NCI-H2081 (cell line): ENCODE measurements at regions not wholly inside any gene's neighbourhood (a gene's known extent, or its start where the extent isn't known, plus 50 kb on each side); places are given as distances from the start of the nearest gene placed in this dataset.
A peak's percentile ranks its signal among the peaks of the same experiment; 100 is the strongest.
"Not testable (repeated sequence)": the region's sequence is repeated elsewhere in the genome, so short reads cannot be mapped to it uniquely, and the experiment has no call there.

Source experiments
- DNase-seq, 2 experiments: peaks; one replicate each; lab custom pipeline; 2025; lab: John Stamatoyannopoulos, UW

DNA sequence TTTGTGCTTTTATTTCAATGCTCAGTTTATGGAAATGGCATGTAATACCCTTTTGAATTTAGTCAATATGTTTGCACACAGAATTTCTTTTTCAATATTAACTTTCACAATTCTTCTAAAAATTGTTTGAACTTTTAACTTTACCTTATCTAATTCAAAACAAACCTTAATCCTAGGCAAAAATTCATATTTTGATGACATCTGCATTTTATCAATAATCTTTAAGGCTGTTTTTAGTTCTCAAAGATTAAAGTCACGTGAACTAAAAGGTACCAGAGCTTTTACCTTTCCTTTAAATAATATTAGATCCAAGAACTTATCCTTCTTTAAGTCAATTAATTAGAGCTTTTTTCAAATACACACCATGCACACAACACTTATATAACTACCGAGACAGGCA, 218.9 kb upstream of the NCAM2 start:
- DNase-seq = no peak

DNA sequence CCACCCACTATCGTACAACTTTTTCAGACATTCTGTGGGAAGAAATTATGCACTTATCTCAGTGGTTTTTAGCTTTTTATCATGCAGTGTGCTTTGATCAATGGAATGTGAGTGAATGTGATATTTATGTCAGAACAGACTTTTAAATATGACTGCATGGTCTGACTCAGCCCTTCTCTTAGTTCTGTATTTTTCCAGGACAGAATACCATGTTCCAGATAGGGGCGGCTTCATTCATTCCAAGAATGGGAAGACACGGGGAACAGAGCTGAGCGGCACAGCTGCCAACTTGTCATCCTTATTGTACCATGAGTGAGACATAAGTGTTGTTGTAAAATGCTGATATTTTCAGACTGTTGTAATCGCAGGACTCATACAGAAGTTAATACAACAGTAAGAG, 214.6 kb upstream of the NCAM2 start:
- DNase-seq = no peak

DNA sequence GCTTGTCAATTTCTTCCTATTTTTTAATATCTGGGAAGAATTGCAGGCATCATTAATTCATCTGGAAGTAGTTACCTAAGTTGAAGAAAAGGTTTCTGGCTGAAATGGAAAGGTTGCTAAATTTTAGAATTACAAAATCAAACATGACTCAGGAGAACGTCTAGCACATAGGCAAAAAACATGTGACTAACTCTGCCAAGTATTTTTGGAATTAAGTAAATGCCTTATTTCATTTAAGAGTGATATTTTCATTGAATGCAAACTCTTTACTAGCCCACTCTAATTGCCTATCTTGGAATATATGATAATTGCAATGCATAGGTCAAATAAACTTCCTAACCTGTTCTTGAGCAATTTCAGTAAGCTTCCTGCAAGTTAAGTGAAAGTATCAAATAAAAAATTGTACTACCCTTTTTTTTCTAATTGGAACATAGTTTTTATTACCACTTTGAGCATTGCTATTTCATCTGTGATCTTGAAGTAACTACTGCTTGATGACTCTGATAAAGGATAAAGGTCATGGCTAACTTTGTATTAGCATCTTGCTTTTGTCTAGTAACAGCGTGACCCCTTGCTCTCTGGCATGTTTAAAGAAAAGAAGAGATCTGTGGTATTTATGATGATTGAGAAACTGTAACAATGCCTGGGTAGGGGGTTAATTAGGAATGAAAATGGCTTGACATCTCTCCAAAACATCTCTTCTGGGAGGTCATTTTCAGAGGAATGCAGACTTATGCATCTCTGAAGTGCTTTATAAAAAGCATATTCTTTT, 208.3 kb upstream of the NCAM2 start:
- DNase-seq = no peak

DNA sequence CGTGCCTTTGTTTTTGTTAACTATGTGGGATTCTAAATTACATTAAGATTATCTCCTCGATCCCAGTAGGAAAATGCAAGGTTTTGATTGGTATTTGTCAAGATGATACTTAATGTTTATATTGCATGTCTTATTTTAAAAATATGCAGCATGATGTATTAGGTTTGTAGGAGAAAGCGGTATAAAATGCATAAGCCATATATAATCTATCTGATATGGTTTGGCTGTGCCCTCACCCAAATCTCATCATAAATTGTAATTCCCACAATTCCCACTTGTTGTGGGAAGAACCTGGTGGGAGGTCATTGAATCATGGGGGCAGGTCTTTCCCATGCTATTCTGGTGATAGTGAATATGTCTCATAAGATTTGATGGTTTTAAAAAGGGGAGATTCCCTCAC, 198.1 kb upstream of the NCAM2 start:
- no peak for DNase-seq

DNA sequence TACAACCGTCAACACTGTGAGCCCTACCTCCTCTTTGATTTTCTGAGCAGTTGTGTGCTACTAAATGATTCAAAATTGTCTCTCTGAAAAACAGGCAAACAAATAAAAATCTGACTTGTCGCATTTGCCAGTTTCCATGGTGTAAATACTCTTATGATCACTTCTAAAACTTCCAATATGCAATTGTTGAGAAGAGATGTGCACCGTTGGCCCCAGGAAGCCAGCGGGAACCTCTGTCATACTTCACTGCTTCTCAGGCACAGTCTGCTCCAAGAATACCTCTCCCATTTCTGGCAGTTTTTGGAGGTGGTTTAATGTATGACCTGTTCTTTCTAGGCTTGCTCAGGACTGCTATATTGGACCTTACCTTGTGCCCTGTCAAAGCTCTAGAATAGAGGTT, 196.0 kb upstream of the NCAM2 start:
- DNase-seq = no peak

DNA sequence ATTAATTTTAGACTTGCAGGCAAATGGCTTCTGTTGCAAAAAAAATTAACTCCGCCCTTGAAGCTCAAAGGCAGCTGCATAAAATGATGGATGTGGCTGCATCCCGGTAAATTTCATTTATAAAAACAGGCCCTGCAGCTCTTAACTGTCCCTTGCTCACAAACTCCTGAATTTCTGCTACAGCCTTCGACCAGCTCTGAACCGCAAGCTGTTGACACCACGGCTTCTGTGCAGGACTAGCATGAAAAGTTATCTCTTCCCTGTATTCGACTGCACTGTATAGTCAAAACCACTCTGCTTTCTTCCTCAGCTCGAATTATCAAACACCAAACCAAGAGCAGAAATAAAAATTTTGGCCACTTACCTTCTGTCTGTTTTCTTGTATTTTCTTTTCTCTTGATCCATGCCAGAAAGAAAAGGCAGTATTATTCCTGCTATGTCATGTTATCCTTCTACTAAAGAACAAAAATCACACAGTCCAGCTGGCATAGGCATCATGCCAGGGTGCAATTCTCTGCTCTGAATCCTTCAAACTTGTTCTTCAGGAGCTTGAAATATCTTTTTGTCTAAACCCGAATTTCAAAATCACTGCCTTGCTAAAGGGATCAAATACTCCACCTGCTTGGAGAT, 195.5 kb upstream of the NCAM2 start:
- DNase-seq = no peak

DNA sequence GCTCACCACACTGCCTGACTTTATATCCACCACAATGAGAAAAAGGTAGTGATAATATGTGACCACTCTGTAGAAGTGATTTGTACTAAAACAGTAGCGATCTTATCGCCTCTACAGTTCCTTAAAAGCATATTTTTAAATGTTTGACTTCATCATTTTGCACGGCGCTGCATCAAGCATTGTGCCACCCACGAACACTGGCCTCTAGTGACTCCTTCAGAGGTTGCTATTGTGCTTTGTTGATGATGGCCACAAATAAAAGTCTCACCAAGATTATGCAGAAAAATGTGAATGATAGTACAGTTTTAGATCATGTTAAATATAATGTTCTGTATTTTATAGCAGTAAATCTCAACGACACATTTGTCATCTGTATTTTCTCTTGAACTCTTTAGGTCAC, 186.5 kb upstream of the NCAM2 start:
- DNase-seq = no peak

DNA sequence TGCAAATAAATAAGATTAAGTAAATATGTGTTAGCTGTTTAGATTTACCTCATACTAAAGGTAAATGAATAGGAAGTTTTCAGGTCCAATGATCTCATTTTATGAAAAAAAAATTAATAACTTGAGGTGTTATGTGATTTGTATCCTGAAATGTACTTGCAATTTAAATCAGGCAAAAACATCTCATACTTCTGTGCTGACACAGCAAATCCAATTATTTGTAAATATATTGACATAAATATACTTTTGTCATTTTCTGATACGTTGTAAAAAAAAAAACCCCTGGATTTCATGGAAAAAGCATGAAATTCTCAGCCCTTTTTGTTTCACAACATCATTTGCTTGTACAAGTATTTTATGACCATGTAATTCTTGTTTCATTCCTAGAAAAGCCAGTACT, 184.1 kb upstream of the NCAM2 start:
- no peak for DNase-seq

DNA sequence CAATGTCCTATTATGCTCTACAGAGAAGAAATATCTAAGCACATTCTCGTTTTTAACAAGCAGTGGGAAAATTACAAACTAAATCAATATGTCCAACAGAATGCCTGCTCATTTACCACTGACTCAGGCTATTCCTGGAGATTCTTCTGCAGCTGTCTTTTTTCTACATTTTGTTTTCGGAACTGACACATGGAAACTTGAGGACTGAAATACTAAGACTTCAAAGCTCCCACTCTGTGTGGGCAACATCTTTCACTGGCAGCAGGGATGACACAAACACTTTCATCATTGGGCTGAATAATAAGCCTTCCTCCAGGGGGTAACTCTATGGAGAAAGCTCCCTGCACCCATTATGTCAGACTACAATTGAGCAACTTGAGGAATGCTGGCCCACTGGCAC, 175.5 kb upstream of the NCAM2 start:
- no peak for DNase-seq

DNA sequence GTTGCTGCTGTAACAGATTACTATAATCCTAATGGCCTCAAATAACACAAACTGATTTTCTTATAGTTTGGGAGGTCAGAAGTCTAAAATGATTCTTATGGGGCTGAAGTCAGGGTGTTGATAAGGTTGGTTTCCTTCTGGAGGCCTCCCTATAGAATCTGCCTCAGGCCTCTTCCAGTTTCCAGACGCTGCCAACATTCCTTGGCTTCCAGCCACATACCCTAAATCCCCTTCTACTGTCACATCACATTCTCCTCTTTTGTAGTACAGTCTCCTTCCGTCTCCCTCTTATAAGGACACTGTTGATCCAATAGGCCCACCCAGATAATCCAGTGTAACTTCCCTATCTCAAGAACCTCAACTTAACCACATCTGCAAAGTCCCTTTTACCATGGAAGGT, 145.3 kb upstream of the NCAM2 start:
- DNase-seq = no peak

DNA sequence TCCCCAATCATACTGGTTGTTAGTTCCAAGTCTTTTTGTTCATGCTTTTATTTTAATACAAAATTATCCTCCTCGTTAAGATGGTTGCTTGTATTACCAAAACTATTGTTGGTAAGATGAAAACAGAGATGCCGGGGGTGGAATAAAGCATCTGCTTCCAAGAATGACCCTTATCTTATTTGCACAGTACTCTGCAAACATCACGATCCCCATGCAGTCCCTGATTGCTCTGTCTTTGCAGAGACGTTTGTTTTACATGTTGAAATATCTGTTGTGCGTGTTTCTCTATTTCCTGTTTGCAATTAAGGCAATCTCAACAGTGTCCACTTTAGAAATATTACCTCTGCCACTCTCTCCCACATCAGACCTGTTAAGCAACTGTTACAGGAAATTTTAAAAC, 141.3 kb upstream of the NCAM2 start:
- peak; percentile 85 to 90 for DNase-seq

DNA sequence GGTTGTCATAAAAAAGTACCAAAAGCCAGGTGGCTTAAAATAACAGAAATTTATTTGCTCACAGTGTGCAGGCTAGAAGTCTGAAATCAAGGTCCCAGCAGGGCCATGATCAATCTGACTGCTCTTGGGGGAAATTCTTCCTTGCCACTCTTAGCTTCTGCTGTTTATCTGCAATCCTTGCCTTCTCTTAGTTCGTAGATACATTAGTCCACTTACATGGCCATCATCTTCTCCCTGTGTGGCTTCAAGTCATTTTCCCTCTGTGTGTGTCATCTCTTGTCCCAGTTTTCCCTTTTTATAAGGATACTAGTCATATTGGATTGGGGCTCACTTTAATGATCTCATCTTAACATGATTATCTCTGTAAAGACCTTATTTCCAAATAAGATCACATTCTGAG, 124.0 kb upstream of the NCAM2 start:
- DNase-seq = no peak

DNA sequence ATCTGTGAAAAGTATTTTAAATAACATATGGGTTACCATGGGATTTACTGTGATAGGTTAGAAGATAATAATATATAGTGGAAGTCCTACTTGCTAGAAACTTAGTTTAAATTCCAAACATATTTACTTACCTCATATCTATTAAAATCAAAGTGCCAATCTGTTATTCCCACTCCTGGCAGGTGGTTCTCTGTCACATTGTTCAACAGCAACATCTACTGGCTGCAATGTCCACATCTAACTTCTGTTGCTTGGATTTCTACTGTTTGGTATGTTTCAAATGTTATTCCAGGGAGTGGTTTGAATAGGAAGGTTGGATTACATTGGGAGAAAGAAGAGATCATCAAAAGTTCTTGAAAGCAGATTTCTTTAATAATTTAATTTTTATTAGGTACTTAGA, 122.5 kb upstream of the NCAM2 start:
- DNase-seq = peak in 1 of 2 experiments; percentile 47

DNA sequence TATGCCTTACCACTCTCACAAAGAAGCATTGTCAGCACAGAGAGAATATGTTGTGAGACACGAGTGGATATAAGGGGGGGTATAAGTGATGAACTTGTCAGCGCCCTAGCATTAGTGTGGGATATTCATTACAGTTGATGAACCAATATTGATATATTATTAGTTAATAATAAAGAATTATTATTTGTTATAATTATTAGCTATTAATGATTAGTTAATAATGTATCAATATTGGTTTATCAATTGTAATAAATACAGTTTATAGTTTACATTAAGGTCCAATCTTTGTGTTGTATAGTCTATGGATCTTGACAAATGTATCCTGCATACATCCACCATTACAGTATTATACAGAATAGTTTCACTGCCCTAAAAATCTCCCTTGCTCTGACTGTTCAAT, 120.2 kb upstream of the NCAM2 start:
- DNase-seq = no peak

DNA sequence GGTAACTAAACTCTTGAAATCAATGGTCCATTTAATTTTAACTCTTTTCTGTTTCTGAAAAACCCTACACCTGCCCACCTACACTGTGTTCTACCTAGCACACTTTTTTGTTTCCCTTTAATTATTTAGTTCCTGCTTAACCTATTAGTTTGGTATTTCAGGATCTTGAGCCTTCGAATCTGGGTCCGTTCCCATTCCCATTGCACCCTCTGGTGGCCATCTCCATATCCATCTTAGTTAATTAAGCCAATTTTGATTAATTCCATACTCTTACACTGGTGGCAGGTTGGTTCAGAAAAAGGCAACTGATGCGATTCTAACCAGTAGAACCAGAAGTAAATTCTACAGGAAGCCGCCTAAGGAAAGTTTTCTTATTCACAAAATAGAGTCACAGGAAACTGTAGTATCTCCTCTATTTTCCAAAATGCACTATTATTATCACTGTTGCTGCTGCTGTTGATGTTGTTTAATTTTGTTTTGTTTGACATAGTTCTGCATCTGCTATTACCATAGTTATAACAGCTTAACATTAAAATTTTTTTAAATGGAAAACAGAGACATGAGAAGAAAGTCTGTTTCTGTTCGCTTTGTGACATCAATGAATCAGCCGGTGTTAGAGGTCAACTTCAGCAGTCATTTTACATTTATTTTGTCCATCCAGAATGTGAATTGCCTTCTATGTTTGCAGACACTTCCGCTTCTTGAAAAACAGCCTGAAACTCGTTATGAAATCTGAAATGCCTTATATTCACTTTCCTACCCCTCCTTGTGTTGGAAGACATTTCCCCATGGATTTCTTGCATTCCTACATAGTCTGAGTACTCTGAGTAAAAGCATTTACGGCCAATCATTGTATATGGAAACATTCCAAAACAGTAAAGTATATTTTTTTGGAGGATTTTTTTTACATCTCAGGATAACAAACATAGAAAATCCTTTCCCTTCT, 115.5 kb upstream of the NCAM2 start:
- DNase-seq = peak; percentile 22 to 51

DNA sequence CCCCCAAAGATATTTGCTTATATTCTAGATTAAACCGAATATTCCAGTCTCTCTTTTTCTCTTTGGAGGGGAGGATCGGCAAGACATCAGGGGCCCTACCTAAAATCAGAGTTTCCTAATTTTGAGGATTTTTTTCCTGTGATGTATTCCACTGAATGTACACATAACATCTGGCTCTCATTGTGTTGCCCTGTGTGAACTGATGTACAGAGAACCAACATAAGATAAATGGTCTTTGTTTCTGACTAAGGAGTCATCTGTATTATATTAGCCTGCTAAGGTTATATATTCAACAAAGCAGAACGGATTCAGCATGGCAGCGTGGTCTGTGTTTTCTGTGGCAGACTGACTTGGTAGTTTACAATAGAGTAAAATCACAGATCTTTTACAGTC, 114.8 kb upstream of the NCAM2 start:
- no peak for DNase-seq

DNA sequence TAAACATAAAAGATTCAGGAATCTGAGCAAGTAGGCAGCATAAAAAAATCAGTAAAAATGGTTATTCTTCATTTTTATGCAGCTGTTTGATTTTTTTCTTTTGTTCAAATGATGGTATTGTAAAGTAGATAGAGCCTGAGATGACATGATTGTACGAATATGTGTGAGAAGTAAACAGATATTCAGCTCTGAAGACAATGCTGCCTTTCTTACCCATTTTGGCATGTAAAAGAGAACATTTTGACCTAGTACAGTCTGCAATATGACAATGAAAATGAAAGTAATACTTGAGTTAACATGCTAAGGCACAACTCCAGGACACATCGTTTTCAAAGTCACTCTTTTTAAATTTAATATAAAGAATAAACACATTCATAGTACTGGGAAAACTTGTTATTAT, 95.7 kb upstream of the NCAM2 start:
- DNase-seq = no peak

DNA sequence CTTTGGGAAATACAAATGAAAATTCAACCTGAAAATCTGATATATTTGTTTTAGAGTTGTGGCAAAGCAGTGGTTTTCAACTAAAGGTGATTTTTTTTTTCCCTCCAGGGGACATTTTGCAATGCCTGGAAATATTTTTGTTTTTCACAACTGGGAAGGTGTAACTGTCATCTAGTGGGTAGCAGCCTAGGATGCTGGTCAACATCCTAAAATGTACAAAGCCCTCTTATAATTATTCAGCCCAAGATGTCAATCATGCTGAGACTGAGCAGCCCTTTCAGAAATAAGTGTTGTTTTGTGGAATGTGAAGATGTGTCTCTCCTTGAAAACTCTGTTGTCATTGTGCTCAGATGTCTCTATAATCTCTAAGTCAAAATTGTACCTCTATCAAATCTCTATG, 95.2 kb upstream of the NCAM2 start:
- no peak for DNase-seq

DNA sequence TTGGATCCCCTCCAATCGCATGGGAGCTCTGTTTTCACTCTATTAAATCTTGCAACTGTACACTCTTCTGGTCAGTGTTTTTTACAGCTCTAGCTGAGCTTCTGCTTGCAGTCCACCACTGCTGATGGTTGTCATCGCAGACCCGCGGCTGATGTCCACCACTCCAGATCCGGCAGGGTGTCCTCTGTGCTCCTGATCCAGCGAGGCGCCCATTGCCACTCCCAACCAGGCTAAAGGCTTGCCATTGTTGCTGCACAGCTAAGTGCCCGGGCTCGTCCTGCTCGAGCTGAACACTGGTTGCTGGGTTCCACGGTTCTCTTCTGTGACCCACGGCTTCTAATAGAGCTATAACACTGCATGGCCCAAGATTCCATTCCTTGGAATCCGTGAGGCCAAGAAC, 70.7 kb upstream of the NCAM2 start:
- DNase-seq = not testable (repeated sequence)

DNA sequence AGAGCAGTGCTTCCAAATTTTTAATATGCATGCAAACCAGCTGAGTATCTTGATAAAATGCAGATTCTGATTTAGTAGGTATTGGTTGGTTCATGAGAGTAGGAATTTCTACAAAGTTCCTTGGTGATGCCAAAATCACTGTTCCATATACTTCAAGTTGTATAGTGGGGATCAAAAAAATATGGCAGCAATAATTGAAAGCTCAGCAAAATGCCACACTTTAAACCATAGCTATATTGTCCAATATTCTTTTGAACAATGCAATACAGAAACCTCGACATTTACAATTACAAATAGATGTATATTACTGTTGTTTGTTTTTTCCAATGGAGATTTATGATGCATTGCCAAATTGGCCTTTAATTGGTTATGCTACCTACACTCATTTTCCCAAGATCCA, 55.7 kb upstream of the NCAM2 start:
- DNase-seq = no peak

DNA sequence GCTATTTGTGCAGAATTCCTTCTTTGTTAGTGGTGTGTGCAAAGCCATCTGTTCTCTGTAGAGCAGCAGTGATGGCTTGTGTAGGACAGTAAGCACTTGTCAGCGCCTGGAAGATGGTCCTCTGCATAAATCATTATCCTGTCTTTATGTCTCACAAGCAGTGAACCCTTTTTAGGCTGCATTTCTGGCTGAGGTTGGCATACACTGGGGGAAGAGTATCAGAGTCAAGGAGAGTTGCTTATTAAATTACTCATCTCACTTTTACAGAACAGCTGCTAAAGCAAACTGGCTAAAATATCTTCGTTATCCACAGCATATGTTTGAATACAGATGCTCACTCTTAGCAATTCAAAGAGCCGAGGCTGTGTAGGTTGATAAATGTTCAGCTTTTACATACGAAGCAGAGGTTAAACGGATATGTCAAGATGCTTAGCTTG, 54.6 kb upstream of the NCAM2 start:
- DNase-seq = no peak

DNA sequence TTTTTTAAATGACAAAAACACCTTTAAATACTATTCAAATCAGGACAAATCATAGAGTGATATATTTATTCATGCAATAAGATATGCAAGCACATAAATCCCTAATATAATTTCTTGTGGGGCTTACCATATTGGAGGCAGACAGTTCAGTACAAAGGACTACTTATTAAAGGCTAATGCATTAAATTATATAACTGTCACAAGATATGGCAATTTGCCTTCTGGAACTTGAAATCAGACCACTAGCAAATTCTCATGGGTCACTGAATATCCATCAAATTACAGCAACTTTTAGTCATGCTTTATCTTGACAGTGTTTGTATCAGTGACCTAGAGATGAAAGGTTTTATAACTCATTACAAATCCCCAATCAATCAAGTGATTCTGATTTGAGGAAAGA, 54.1 kb upstream of the NCAM2 start:
- DNase-seq = no peak

DNA sequence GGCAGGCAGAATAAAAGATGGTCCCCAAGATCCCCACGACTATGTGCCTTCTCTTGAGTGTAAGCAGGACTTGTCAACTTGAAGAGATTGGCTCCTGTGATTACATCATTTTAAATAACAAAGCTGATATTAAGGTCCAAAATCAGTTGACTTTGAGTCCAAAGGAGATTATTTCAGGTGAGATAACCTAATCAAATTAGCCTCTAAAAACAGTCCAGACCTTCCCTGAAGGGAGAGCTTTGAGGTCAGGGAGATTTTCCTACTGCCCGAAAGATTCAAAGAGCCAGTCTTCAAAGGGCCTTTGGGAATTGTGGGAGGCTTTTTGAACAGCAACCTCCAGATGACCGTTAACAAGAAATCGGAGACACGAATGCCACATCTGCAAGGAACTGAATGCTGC, 51.5 kb upstream of the NCAM2 start:
- no peak for DNase-seq
